ENCODE measurements at regions not wholly inside any gene's neighbourhood (a gene's known extent, or its start where the extent isn't known, plus 50 kb on each side); places are given as distances from the start of the nearest gene placed in this dataset.

DNA sequence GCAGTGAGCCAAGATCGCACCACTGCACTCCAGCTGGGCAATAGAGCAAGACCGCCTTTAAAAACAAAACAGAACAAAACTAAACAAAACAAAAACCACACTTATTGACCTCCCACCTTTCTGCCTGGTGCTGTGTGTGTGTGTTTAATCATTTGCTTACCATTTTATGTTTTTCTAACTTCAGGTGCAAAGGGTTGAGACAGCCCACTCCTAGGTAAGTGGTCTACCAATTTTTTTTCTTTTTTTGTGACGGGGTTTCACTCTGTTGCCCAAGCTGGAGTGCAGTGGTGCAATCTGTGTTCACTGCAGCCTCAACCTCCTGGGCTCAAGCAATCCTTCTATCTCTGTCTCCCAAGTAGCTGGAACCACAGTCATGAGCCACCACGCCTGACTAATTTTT, 65.8 kb downstream of the SALL1 start:
- ATAC-seq = no peak
- CTCF ChIA-PET = no interaction called here
- H3K9me3 Mint-ChIP-seq (ENCODE audit: low read depth) = peaks cover 2% of the 10 kb centered on the region
- H3K4me1 Mint-ChIP-seq = no peaks in the 10 kb centered on the region
- H3K36me3 Mint-ChIP-seq = no peaks in the 10 kb centered on the region
- H3K27ac Mint-ChIP-seq = no peak overlapping the region
- H3K4me3 Mint-ChIP-seq = no peak overlapping the region
- no peak for DNase-seq
- no peaks in the 10 kb centered on the region for H3K27me3 Mint-ChIP-seq

GRCh38 chr16:51084074-51084928, 66.8 kb downstream of the SALL1 start:
- DNase-seq (no peak), ATAC-seq (no peak)
- Mint-ChIP-seq H3K27me3 (no peaks in the 10 kb centered on the region), H3K4me1 (no peaks in the 10 kb centered on the region), H3K36me3 (no peaks in the 10 kb centered on the region), H3K27ac (no peak overlapping the region), H3K9me3 (ENCODE audit: low read depth) (peaks cover 2% of the 10 kb centered on the region), H3K4me3 (no peak overlapping the region)
- CTCF ChIA-PET = no interaction called here

DNA sequence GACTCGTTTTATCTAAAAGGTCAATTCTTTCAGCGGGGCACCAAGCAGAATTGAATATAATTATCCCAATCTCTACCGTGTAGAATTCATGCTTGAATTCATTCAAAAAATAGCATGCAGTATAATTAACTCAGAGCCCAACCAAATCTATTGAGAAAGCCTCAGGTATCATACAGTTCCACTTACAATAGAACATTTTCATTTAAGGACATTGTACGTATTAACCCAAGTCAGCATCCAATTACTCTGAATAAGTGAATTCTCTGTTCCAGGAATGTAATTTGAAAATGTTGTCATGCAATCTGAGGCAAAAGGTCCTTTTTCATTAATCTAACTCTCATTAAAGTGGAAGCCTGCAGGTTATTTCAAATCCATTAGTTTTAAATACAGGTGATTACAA, 78.5 kb downstream of the SALL1 start:
- Mint-ChIP-seq H3K4me1 (no peaks in the 10 kb centered on the region), H3K36me3 (no peaks in the 10 kb centered on the region), H3K27ac (no peak overlapping the region), H3K9me3 (ENCODE audit: low read depth) (no peaks in the 10 kb centered on the region), H3K27me3 (no peaks in the 10 kb centered on the region), H3K4me3 (no peak overlapping the region)
- CTCF ChIA-PET = no interaction called here
- DNase-seq = no peak
- ATAC-seq = no peak

DNA sequence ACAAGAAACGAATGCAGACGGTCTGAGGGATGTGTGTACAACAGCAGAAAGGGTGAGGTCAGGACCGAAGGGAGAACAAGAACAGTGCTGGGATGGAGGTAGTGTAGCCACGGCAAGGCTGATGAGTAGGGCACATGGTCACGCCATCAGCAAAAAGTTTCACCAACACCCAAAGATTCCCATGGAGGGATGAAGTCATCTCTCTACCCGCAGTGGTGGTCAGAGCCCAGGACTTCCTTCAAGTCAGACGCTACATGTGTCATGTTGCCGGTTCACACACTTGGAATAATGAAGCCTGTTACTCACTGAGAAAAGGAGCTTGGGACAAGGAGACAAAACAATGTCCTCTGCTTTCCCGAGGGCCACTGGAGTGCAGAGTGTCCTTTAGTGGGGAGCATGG, 79.7 kb downstream of the SALL1 start:
- CTCF ChIA-PET = no interaction called here
- H3K27ac Mint-ChIP-seq = no peak overlapping the region
- no peak for DNase-seq

GRCh38 chr16:51067352-51067751, 83.7 kb downstream of the SALL1 start:
- H3K4me3 Mint-ChIP-seq = no peak overlapping the region
- H3K4me1 Mint-ChIP-seq = no peaks in the 10 kb centered on the region
- no peaks in the 10 kb centered on the region for H3K36me3 Mint-ChIP-seq
- DNase-seq (no peak), ATAC-seq (no peak)
- no peak overlapping the region for H3K27ac Mint-ChIP-seq
- no peaks in the 10 kb centered on the region for H3K27me3 Mint-ChIP-seq
- CTCF ChIA-PET = no interaction called here
- no peaks in the 10 kb centered on the region for H3K9me3 Mint-ChIP-seq (ENCODE audit: low read depth)

More for the DNA sequence above, 79.7 kb downstream of the SALL1 start:
- no peak for ATAC-seq
- Mint-ChIP-seq H3K36me3 (no peaks in the 10 kb centered on the region), H3K4me1 (no peaks in the 10 kb centered on the region), H3K4me3 (no peak overlapping the region), H3K27me3 (no peaks in the 10 kb centered on the region), H3K9me3 (ENCODE audit: low read depth) (no peaks in the 10 kb centered on the region)

- Mint-ChIP-seq H3K9me3 (ENCODE audit: low read depth) (no peaks in the 10 kb centered on the region), H3K36me3 (no peaks in the 10 kb centered on the region), H3K4me3 (no peak overlapping the region), H3K4me1 (no peaks in the 10 kb centered on the region), H3K27ac (no peak overlapping the region), H3K27me3 (peaks cover 4% of the 10 kb centered on the region)
- DNase-seq (no peak), ATAC-seq (no peak)
- CTCF ChIA-PET = no interaction called here
Observed at GRCh38 chr16:51062039-51062438, 89.0 kb downstream of the SALL1 start.

DNA sequence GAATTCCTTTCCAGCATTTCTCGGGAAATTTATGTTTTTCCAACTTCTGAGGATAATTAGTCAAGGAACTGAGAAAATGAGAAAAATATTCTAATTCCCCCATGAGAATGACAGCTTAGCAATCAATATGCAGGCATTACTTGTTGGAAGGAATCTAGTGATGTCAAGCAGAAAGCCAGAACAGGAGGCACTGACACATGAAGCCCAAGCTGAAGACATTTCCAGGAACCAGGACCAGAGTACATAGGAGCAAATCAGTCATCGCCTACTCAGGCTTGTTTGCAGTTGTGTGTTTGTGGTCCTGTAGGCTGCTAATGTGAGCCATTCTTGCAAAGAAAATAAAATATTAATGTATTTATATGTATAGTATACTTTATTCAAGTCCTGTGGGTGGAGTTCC, 89.7 kb downstream of the SALL1 start:
- H3K27me3 Mint-ChIP-seq = peaks cover 4% of the 10 kb centered on the region
- H3K4me3 Mint-ChIP-seq = no peak overlapping the region
- ATAC-seq = no peak
- no peaks in the 10 kb centered on the region for H3K4me1 Mint-ChIP-seq
- no peak for DNase-seq
- H3K36me3 Mint-ChIP-seq = no peaks in the 10 kb centered on the region
- CTCF ChIA-PET = no interaction called here
- H3K9me3 Mint-ChIP-seq (ENCODE audit: low read depth) = no peaks in the 10 kb centered on the region
- H3K27ac Mint-ChIP-seq = no peak overlapping the region

DNA sequence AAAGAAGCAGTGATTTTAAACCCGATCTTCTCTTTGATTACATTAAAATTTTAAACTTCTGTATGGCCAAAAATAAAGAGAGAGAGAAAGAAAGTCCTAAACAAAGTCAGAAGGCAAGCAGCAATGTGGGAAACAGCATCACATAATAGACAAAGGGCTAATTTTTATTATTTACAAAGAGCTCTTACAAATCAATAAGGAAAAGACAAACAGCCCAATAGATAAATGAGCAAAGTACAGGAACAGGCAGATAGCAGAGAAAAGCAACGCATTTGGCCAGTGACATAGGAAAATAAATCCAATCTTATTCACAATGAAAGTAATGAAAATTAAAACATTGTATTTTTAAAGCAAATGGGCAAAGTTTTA, 93.1 kb downstream of the SALL1 start:
- CTCF ChIA-PET = no interaction called here
- Mint-ChIP-seq H3K4me1 (no peaks in the 10 kb centered on the region), H3K4me3 (no peak overlapping the region), H3K9me3 (ENCODE audit: low read depth) (no peaks in the 10 kb centered on the region), H3K27me3 (peaks cover 4% of the 10 kb centered on the region), H3K27ac (no peak overlapping the region), H3K36me3 (no peaks in the 10 kb centered on the region)
- DNase-seq (no peak), ATAC-seq (no peak)

DNA sequence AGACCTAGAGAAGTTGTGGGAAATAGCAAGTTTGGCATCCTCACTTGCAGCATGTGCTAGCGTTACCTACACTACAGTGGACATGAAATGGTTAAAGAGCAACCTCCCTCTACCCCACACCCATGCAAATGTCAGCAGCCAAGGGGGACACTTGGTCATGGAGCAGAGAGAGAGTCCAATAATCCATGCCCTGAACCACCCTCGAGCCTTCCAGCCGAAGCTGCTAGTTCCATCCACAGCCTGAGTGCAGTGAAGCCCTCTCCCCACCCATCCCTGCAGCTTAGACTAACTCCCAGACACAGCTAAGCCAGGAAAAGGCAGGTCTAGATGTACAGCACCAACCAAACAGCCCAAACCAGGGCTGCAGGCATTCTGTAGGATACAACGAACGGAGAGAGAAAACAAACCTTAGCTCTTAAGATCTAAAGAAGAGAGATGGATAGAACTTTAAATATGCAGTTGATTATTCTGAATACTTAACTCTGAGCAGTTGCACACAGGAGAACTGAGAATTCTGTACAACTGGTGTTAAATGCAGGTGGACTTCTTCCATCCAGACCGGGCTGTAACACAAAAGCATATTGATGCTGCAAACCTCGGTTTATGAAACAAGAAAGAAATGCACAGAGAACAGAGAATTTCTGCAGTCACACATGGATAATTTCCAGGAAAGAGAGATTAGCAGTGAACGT, 93.8 kb downstream of the SALL1 start:
- Mint-ChIP-seq H3K36me3 (no peaks in the 10 kb centered on the region), H3K27me3 (peaks cover 4% of the 10 kb centered on the region), H3K27ac (no peak overlapping the region), H3K4me3 (no peak overlapping the region), H3K9me3 (ENCODE audit: low read depth) (no peaks in the 10 kb centered on the region), H3K4me1 (no peaks in the 10 kb centered on the region)
- no peak for DNase-seq
- CTCF ChIA-PET = no interaction called here
- no peak for ATAC-seq

- no peak overlapping the region for H3K4me3 Mint-ChIP-seq
- no peaks in the 10 kb centered on the region for H3K9me3 Mint-ChIP-seq (ENCODE audit: low read depth)
- ATAC-seq (no peak), DNase-seq (no peak)
- peaks cover 4% of the 10 kb centered on the region for H3K27me3 Mint-ChIP-seq
- CTCF ChIA-PET = no interaction called here
- no peaks in the 10 kb centered on the region for H3K4me1 Mint-ChIP-seq
- no peaks in the 10 kb centered on the region for H3K36me3 Mint-ChIP-seq
- H3K27ac Mint-ChIP-seq = no peak overlapping the region
Observed at GRCh38 chr16:51056331-51056730, 94.7 kb downstream of the SALL1 start.

DNA sequence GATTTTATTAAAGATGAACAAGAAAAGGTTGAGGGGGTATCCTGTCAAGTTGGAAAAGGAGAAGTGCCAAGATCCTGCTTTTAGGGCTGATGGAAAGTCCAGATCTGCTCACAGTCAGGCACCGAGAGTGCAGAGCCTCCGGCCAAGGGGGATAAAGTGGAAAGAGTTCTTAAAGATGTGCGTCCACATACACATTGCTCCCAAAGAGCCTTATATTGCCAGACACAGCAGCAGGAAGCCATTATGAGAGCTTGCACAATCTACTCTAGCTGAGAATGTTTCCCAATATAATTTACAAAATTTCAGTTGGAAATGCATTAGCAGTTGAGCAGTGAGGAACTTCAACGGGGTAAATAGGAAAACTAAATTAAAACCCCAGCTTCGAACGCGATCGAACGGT, 95.6 kb downstream of the SALL1 start:
- no peaks in the 10 kb centered on the region for H3K9me3 Mint-ChIP-seq (ENCODE audit: low read depth)
- H3K27me3 Mint-ChIP-seq = peaks cover 4% of the 10 kb centered on the region
- DNase-seq (no peak), ATAC-seq (no peak)
- H3K36me3 Mint-ChIP-seq = no peaks in the 10 kb centered on the region
- H3K4me3 Mint-ChIP-seq = no peak overlapping the region
- CTCF ChIA-PET = no interaction called here
- no peak overlapping the region for H3K27ac Mint-ChIP-seq
- H3K4me1 Mint-ChIP-seq = no peaks in the 10 kb centered on the region

- Mint-ChIP-seq H3K4me1 (no peaks in the 10 kb centered on the region), H3K36me3 (no peaks in the 10 kb centered on the region), H3K27me3 (peaks cover 4% of the 10 kb centered on the region), H3K27ac (no peak overlapping the region), H3K9me3 (ENCODE audit: low read depth) (no peaks in the 10 kb centered on the region), H3K4me3 (no peak overlapping the region)
- CTCF ChIA-PET = no interaction called here
- no peak for ATAC-seq
- no peak for DNase-seq
Observed at GRCh38 chr16:51053775-51054174, 97.3 kb downstream of the SALL1 start.

- ATAC-seq = no peak
- CTCF ChIA-PET = no interaction called here
- H3K9me3 Mint-ChIP-seq (ENCODE audit: low read depth) = no peaks in the 10 kb centered on the region
- no peak overlapping the region for H3K27ac Mint-ChIP-seq
- no peaks in the 10 kb centered on the region for H3K4me1 Mint-ChIP-seq
- no peaks in the 10 kb centered on the region for H3K27me3 Mint-ChIP-seq
- H3K36me3 Mint-ChIP-seq = no peaks in the 10 kb centered on the region
- no peak overlapping the region for H3K4me3 Mint-ChIP-seq
- DNase-seq = no peak
Observed at GRCh38 chr16:51051671-51052070, 99.4 kb downstream of the SALL1 start.

DNA sequence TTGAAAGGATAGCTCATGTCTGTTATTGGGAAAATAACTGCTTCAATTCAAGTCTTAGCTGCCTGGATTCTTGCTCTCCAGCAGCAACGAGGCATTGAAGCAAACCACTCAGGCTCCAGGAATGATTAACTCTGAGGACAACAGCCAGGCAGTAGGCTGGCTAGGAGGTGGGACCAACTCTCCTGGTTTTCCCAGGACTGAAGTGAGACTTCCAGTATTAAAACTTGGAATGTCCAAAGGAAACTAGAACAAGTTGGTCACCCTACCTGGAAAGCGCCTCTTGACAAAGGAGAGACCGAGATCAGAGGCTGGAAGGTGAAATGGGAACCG, 100.7 kb downstream of the SALL1 start:
- Mint-ChIP-seq H3K9me3 (ENCODE audit: low read depth) (no peaks in the 10 kb centered on the region), H3K4me3 (no peak overlapping the region), H3K36me3 (no peaks in the 10 kb centered on the region), H3K4me1 (no peaks in the 10 kb centered on the region), H3K27me3 (no peaks in the 10 kb centered on the region), H3K27ac (no peak overlapping the region)
- no peak for DNase-seq
- CTCF ChIA-PET = no interaction called here
- no peak for ATAC-seq

Data from activated CD8-positive, alpha-beta memory T cell treated with anti-CD3 and anti-CD28 coated beads, Interleukin-2, amount 10 ng/mL, durations not matched to agents 7 days and 5 days (primary cell).